Common myeloid progenitor, CD34-positive (primary cell): ENCODE measurements at regions not wholly inside any gene's neighbourhood (a gene's known extent, or its start where the extent isn't known, plus 50 kb on each side); places are given as distances from the start of the nearest gene placed in this dataset.

Experiments
- CTCF ChIA-PET: fragments of 350-600 bp; sonication (Branson Sonifier 250); formaldehyde crosslinking; loops from one replicate; lab custom pipeline; 2021; ENCODE audit warnings: antibody characterized with exemption; lab: Charles Lee
- POLR2A ChIA-PET: fragments of 350-600 bp; sonication (Branson Sonifier 250); formaldehyde crosslinking; loops from one replicate; lab custom pipeline; 2021; ENCODE audit warnings: antibody characterized with exemption; lab: Charles Lee
- DNase-seq, 3 donors: peaks; one replicate each; pipeline versions ENCODE4 v3.0.0 to v3.0.0-alpha.2; 2013
- H3K27ac ChIP-seq, 2 experiments: 1 replicate in 1 of 2; 2 replicates in 1 of 2; pipeline ENCODE4 v1.7.0; 2013; ENCODE audit warnings: inconsistent platforms in 2 of 2, low read length in 2 of 2, mild to moderate bottlenecking in 2 of 2, low read depth in 1 of 2, moderate library complexity in 1 of 2; ENCODE audit not compliant: severe bottlenecking in 2 of 2, insufficient read depth in 1 of 2, poor library complexity in 1 of 2
- H3K27me3 ChIP-seq, 5 experiments: replicated peaks in 2 of 5; 1 replicate in 3 of 5; 2 replicates in 2 of 5; pipeline versions ENCODE4 v1.6.1 to v1.7.0; 2013; ENCODE audit warnings: low read length in 4 of 5, mild to moderate bottlenecking in 2 of 5, moderate library complexity in 2 of 5, inconsistent platforms in 1 of 5; ENCODE audit not compliant: insufficient read depth in 5 of 5, control insufficient read depth in 4 of 5
- H3K36me3 ChIP-seq, 4 experiments: 1 replicate in 2 of 4; 2 replicates in 2 of 4; pipeline versions ENCODE4 v1.6.1 to v1.7.0; 2013; ENCODE audit warnings: low read length in 3 of 4, control low read depth in 1 of 4, mild to moderate bottlenecking in 1 of 4; ENCODE audit not compliant: control insufficient read depth in 4 of 4, insufficient read depth in 4 of 4
- H3K4me1 ChIP-seq, 4 experiments: 1 replicate in 3 of 4; 2 replicates in 1 of 4; pipeline versions ENCODE4 v1.6.1 to v1.7.1; 2013; ENCODE audit warnings: low read length in 3 of 4, mild to moderate bottlenecking in 3 of 4, control low read depth in 1 of 4, inconsistent platforms in 1 of 4, moderate library complexity in 1 of 4; ENCODE audit not compliant: control insufficient read depth in 4 of 4, insufficient read depth in 4 of 4; ENCODE audit errors: control extremely low read depth in 1 of 4
- H3K4me3 ChIP-seq, 7 experiments: 1 replicate in 4 of 7; 2 replicates in 3 of 7; pipeline versions ENCODE4 v1.5.1 to v1.7.0; 2013; ENCODE audit warnings: mild to moderate bottlenecking in 7 of 7, low read length in 6 of 7, moderate library complexity in 6 of 7, inconsistent platforms in 2 of 7, low read depth in 2 of 7, control low read depth in 1 of 7; ENCODE audit not compliant: insufficient read depth in 4 of 7, control insufficient read depth in 1 of 7; ENCODE audit errors: extremely low read depth in 1 of 7
- H3K9me3 ChIP-seq, 5 experiments: 1 replicate in 4 of 5; 2 replicates in 1 of 5; pipeline versions ENCODE4 v1.6.1 to v1.7.1; 2013; ENCODE audit warnings: low read length in 4 of 5, mild to moderate bottlenecking in 2 of 5, inconsistent platforms in 1 of 5, low read depth in 1 of 5, moderate library complexity in 1 of 5; ENCODE audit not compliant: control insufficient read depth in 4 of 5, insufficient read depth in 2 of 5; ENCODE audit errors: control extremely low read depth in 1 of 5
- WGBS: methylation state at CpG from one replicate; pipeline ENCODE4 v1.1.5; 2013; ENCODE audit not compliant: insufficient coverage; 5-methylcytosine and 5-hydroxymethylcytosine counted together

DNA sequence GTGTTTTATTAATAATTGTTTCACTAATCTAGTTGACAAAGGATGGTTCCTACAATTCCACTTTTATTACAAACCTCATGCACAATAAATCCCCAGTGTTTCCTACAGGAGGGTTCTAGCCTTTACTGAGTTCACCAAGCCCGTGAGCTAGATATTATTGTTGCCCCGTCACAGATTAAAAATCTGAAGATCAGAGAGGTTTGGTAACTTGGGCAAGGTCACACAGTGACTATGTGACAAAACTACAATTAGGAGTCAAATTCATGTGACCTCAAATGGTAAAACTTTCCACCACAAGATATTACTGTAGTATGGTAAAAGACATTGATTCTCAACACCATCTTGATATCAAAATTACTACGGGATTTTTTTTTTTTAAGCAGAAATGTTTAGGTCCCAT, 124.6 kb downstream of the BTC start:
- Histone ChIP-seq H3K4me1 (peaks cover 0 to 9% (median 2%) of the 10 kb centered on the region in 4 experiments), H3K9me3 (no peaks in the 10 kb centered on the region), H3K4me3 (no peak overlapping the region), H3K27me3 (no peaks in the 10 kb centered on the region), H3K27ac (no peak overlapping the region), H3K36me3 (no peaks in the 10 kb centered on the region)
- ChIA-PET CTCF (interaction anchor here (0.9 to 11.4 kb wide), 8 partner anchors 16 to 351 kb away, joined by 3 to 158 read pairs (median 6); no protein-coding TSS in a partner anchor), POLR2A (interaction anchor here (0.6 kb wide), 1 partner anchor 479 kb away, joined by 3 read pairs; no protein-coding TSS in a partner anchor)
- no peak for DNase-seq
- WGBS, result 100% methylated on average over 2 of the region's 3 CpGs

DNA sequence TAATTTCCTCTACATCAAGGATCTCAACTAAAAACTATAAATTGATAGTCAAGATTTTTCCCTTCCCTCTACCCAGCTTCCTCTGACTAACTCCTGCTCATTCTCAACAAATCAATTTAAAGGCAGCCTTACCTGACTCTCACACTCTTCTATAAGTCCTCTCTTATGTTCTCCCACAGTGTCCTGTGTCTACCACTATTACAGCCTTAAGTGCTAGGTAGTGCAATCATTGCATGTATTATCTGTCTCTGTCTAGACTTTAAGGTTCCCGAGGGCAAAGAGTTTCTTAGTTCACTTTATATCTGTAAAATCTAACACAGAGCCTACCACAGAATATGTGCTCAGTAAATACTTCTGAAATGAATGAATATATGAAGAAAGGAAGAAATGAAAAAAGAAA, 123.7 kb downstream of the BTC start:
- ChIA-PET POLR2A (interaction anchor here (0.7 to 1.0 kb wide), 2 partner anchors 10 to 45 kb away, joined by 3 read pairs; no protein-coding TSS in a partner anchor), CTCF (interaction anchor here (1.0 to 11.4 kb wide), 16 partner anchors 17 to 486 kb away, joined by 3 to 158 read pairs (median 5); no protein-coding TSS in a partner anchor)
- Histone ChIP-seq H3K4me3 (no peak overlapping the region), H3K9me3 (no peaks in the 10 kb centered on the region), H3K27me3 (no peaks in the 10 kb centered on the region), H3K27ac (no peak overlapping the region), H3K4me1 (peaks cover 0 to 13% (median 4%) of the 10 kb centered on the region in 4 experiments), H3K36me3 (no peaks in the 10 kb centered on the region)
- WGBS, result no CpG with 5 or more reads among the region's 1 CpG
- DNase-seq, result no peak

GRCh38 chr4:74671080-74671698, 123.1 kb downstream of the BTC start:
- DNase-seq, result peak; percentile 75 to 85 (median 82)
- ChIA-PET CTCF (interaction anchor here (0.8 to 11.4 kb wide), 15 partner anchors 17 to 487 kb away, joined by 3 to 158 read pairs (median 4); no protein-coding TSS in a partner anchor), POLR2A (interaction anchor here (0.7 to 1.0 kb wide), 2 partner anchors 10 to 46 kb away, joined by 3 read pairs; no protein-coding TSS in a partner anchor)

DNA sequence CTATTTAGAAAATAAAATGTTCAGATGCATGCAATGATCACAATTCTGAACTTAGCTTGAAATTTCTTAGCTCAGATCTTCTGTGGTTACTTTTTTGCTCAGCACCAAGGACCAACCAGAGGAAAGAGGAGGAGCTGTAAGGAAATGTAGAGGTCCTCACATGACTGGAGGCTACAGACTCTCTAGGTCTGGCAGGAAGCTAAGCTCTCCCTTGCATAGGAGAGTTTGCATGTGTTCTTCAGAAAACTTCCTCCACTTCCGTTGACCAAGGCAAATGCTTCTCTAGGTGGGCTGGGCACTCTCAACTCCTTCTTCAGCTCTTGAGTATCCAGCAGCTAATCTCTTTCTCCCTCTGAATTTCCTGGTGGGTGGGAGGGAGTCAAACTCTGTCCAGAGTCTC, 119.6 kb downstream of the BTC start:
- ChIA-PET POLR2A (interaction anchor here (0.5 kb wide), 1 partner anchor 218 kb away, joined by 3 read pairs; no protein-coding TSS in a partner anchor), CTCF (interaction anchor here (0.6 to 11.4 kb wide), 25 partner anchors 9 to 486 kb away, joined by 3 to 158 read pairs (median 3); no protein-coding TSS in a partner anchor)
- Histone ChIP-seq H3K27me3 (no peaks in the 10 kb centered on the region), H3K9me3 (no peaks in the 10 kb centered on the region), H3K4me3 (no peak overlapping the region), H3K27ac (no peak overlapping the region), H3K4me1 (peaks cover 0 to 10% (median 4%) of the 10 kb centered on the region in 4 experiments), H3K36me3 (no peaks in the 10 kb centered on the region)
- peak in 2 of 3 donors; percentile 29 to 42 for DNase-seq
- no CpG with 5 or more reads among the region's 1 CpG for WGBS

More at GRCh38 chr4:74671080-74671698, 123.1 kb downstream of the BTC start:
- Histone ChIP-seq H3K4me1 (peaks cover 0 to 10% (median 4%) of the 10 kb centered on the region in 4 experiments), H3K27me3 (no peaks in the 10 kb centered on the region), H3K36me3 (no peaks in the 10 kb centered on the region), H3K4me3 (no peak overlapping the region), H3K27ac (no peak overlapping the region), H3K9me3 (no peaks in the 10 kb centered on the region)
- WGBS, result no CpG with 5 or more reads among the region's 2 CpGs

- Histone ChIP-seq H3K27ac (no peak overlapping the region), H3K4me3 (no peak overlapping the region), H3K4me1 (peaks cover 0 to 8% (median 4%) of the 10 kb centered on the region in 4 experiments), H3K9me3 (peaks cover 0 to 3% (median 0%) of the 10 kb centered on the region in 5 experiments), H3K36me3 (no peaks in the 10 kb centered on the region), H3K27me3 (no peaks in the 10 kb centered on the region)
- ChIA-PET POLR2A (no interaction called here), CTCF (interaction anchor here (0.6 to 11.4 kb wide), 17 partner anchors 9 to 1149 kb away, joined by 3 to 158 read pairs (median 4); no protein-coding TSS in a partner anchor)
- DNase-seq, result peak; percentile 65 to 77 (median 75)
- WGBS, result 30% methylated on average over 2 of the region's 5 CpGs
Measured at GRCh38 chr4:74675673-74676279, 118.5 kb downstream of the BTC start.

DNA sequence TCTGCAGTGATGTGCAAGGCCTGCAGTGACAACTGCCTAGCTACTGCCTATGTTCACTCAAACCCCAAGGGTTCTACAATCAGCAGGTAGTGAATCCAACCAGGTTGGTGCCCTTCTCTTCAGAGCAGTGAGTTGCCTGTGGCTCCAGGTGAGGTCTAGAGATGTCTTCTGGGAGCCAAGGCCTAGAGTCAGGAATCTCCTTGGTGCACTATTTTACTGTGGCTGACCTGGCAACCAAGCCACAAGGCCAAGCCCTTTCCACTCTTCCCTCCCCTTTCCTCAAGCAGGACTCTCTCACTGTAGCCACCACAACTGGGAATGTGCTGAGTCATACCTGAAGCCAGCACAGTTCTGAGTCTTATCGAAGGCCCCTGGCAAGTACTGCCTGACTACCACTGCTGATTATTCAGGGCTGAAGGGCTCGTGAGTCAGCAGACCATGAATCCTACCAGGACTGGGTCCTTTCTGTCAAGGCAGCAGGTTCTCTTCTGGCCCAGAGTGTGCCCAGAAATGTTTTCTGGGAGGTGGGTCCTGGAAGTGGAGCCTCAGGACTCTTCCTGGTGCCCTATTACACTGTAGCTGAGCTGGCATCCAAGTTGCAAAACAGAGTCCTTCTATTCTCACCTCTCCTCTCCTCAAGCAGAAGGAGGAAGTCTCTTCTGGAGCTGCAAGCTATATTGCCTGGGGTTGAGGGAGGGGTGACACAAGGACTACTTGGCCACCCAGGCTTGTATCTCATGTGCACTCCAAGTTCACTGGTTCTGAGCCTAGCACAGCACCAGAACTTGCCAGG, 111.6 kb downstream of the BTC start:
- Histone ChIP-seq H3K4me3 (no peak overlapping the region), H3K4me1 (peaks cover 0 to 10% (median 0%) of the 10 kb centered on the region in 4 experiments), H3K27ac (no peak overlapping the region), H3K9me3 (peaks cover 0 to 3% (median 0%) of the 10 kb centered on the region in 5 experiments), H3K27me3 (no peaks in the 10 kb centered on the region), H3K36me3 (no peaks in the 10 kb centered on the region)
- WGBS, result 22% methylated on average over 1 of the region's 2 CpGs
- ChIA-PET CTCF (interaction anchor here (1.4 kb wide), 1 partner anchor 60 kb away, joined by 4 read pairs; no protein-coding TSS in a partner anchor), POLR2A (no interaction called here)
- peak; percentile 32 to 70 (median 56) for DNase-seq
